OCI-LY3 (cell line): ENCODE measurements at regions not wholly inside any gene's neighbourhood (a gene's known extent, or its start where the extent isn't known, plus 50 kb on each side); places are given as distances from the start of the nearest gene placed in this dataset.

Source experiments
- CTCF ChIP-seq: fragments of 200-600, 300-600 bp; sonication (generic); IDR thresholded peaks from 2 replicates; pipeline ENCODE4 v1.5.1; 2014; ENCODE audit warnings: antibody characterized with exemption, low read length, low read depth
- EZH2phosphoT487 ChIP-seq: fragments of 200-600 bp; shearing (Covaris generic); IDR thresholded peaks from 2 replicates; pipeline ENCODE4 v1.6.1; 2018; ENCODE audit warnings: antibody characterized with exemption, mixed run types, low read depth

GRCh38 chr2:176779917-176780316 lies 432.7 kb upstream of the HNRNPA3 start:
- TF ChIP-seq CTCF (no peak), EZH2phosphoT487 (no peak)
